NCI-H2171 treated with DMSO at 0.1 percent for 48 hours (cell line): ENCODE measurements at regions not wholly inside any gene's neighbourhood (a gene's known extent, or its start where the extent isn't known, plus 50 kb on each side); places are given as distances from the start of the nearest gene placed in this dataset.
"Not testable (repeated sequence)": the region's sequence is repeated elsewhere in the genome, so short reads cannot be mapped to it uniquely, and the experiment has no call there.

Source experiments
- DNase-seq: peaks from one replicate; lab custom pipeline; 2025; lab: John Stamatoyannopoulos, UW

GRCh38 chr5:173423452-173424117, 95.4 kb upstream of the STC2 start:
- DNase-seq: no peak

GRCh38 chr5:173420108-173420507, 91.9 kb upstream of the STC2 start:
- DNase-seq: no peak

DNA sequence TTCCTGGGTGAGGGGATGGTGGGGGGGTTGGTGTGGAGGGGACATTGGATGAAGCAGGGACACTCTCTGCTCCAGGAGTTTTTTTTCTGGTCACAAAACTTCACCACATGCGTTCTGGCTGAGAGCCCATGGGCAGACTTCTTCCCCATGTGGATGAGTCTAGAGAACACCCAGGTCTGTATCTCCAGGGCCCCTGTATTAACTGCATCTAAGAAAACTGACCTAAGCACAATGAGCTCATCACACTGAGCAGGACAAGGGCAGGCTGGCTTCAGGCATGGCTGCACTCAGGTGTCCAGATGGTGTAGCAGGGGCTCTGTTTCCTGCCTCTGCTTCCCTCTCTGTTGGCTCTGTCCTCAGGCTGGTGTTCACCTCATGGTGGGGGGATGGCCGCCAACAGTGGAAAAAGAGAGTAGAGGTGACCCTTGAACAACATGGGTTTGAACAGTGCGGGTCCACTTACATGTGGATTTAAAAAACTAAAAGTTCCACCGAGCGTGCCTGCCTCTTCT, 85.3 kb upstream of the STC2 start:
- no peak for DNase-seq

- DNase-seq: no peak
Observed at GRCh38 chr5:173412566-173412965, 84.4 kb upstream of the STC2 start.

GRCh38 chr5:173411791-173412555, 83.8 kb upstream of the STC2 start:
- DNase-seq: no peak

GRCh38 chr5:173410459-173411233, 82.4 kb upstream of the STC2 start:
- no peak for DNase-seq

GRCh38 chr5:173408946-173409345, 80.7 kb upstream of the STC2 start:
- no peak for DNase-seq

GRCh38 chr5:173399851-173400250, 71.6 kb upstream of the STC2 start:
- no peak for DNase-seq

DNA sequence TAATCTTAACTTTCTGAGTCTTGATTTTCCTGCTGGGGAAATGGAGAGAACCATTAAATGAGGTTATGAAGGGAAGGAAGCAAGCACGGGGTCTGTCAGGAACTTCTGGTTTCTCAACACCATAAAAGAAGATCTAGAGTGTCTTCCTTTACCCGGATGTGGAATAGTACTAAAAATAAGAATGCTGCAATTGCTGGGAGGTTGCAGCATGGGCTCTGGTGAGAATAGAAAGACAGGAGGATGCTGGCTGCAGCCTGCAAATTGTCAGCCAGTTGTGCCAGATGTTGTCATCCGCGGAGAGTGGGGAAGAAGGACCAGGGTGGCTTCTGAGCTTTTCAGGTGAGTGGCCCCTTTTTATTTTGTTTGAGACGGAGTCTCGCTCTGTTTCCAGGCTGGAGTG, 69.3 kb upstream of the STC2 start:
- DNase-seq: no peak

DNA sequence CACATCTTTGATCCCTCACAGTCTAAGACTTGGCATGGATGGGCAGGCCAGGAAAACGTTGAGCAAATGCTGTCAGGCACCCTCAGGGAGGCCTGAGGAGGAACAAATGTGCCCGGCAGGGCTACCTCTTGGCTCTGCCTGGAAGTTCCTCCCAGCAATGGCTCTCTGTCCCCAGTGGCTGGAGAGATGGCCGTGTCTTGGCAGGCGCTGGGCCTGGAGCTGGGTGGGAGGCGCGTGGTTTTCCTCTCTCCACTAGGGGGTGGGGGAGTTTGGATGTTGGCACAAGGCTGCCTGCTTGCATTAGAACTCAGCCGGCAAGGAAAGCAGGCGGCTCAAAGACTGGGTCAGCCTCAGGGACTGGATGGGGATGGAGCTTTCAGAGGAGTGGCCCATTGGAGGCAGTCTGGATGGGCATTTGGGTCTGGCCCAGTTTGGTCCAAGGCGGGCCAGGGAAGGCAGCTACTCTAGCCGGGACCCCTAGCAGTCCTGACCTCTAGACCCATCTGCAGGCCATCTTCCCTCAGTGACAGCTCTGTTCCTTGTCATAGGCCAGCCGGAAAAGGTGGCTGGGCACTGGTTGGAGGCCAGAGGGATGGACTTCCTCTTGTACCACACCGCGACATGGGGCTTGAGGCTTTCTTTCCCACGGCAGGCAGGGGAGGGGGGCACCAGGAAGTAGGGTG, 68.2 kb upstream of the STC2 start:
- no peak for DNase-seq

GRCh38 chr5:173395933-173396308, 67.7 kb upstream of the STC2 start:
- no peak for DNase-seq

- no peak for DNase-seq
Observed at GRCh38 chr5:173395257-173395932, 67.2 kb upstream of the STC2 start.

- DNase-seq: no peak
Observed at GRCh38 chr5:173394701-173395100, 66.5 kb upstream of the STC2 start.

DNA sequence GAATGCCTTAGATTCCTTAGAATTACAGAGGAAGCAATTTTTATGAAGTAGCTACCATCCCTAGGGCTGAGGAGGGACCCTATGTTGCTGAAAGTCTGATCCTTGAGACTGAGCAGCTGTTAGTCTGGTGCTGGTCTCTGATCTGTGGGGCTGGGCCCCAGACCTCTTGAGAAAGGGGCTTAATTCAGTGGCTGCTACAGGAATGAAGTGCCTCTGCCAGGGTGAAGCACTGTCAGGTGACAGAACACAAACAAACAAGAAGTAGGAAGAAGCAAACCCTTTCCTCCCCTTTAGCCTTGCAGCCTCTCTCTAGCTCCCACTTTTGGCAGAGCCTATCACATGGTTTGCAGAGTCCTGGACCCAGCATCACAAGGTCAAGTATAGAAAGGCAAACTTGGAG, 64.0 kb upstream of the STC2 start:
- no peak for DNase-seq

DNA sequence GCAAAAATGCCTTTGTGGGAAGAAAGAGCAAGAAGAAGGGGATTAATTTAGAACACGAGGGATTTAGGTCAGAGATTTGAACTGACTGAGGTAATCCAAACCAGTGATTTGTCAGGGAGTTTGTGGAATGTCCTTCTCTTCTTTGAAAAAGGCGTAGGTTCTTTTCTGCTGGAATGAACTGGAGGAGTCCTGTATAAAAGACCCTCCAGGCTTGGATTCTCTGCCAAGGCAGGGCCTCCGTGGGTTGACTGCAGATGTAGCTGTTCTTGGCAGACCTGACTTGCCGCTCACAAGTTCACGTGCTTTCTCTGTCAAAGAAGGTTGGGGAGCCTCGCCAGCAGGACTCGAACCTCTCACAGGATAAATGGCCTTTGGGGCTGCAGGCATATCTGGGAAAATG, 62.8 kb upstream of the STC2 start:
- no peak for DNase-seq

DNA sequence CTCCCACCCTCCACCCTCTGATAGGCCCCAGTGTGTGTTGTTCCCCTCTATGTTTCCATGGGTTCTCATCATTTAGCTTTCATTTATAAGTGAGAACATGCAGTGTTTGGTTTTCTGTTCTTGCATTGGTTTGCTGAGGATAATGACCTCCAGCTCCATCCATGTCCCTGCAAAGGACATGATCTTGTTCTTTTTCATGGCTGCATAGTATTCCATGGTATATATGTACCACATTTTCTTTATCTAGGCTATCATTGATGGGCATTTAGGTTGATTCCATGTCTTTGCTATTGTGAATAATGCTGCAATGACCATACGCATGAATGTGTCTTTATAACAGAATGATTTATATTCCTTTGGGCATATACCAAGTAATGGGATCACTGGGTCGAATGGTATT, 59.1 kb upstream of the STC2 start:
- DNase-seq: not testable (repeated sequence)

DNA sequence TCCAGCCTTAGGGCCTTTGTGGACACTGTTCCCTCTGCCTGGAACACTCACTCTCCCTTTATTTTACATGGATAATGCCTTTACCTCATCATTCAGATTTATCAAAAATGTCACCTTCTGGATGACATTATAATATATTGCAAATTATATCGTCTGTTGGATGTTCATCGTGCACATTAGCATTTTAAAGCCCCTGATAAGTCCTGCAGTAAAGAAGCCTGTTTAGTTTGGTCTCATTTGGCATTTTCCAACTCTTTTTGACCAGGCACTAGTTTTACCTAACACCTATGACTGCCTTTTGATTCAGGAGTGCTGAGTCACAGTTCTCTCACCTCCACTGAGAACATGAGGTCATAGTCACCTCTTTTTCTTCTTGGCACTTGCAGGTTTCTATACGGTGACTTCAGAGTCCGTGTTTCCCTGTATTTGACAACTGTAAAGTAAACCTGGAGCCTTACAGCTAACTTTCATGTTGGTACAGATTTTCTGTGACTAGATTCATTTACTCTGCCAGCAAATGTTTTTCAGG, 57.7 kb upstream of the STC2 start:
- DNase-seq: no peak

- DNase-seq: no peak
Observed at GRCh38 chr5:173383711-173384110, 55.5 kb upstream of the STC2 start.

GRCh38 chr5:173378727-173379126, 50.5 kb upstream of the STC2 start:
- no peak for DNase-seq
